SIG-M5 (cell line): ENCODE measurements at regions not wholly inside any gene's neighbourhood (a gene's known extent, or its start where the extent isn't known, plus 50 kb on each side); places are given as distances from the start of the nearest gene placed in this dataset.
"Not testable (repeated sequence)": the region's sequence is repeated elsewhere in the genome, so short reads cannot be mapped to it uniquely, and the experiment has no call there.

Source experiments
- DNase-seq: peaks from one replicate; lab custom pipeline; 2025; lab: John Stamatoyannopoulos, UW

DNA sequence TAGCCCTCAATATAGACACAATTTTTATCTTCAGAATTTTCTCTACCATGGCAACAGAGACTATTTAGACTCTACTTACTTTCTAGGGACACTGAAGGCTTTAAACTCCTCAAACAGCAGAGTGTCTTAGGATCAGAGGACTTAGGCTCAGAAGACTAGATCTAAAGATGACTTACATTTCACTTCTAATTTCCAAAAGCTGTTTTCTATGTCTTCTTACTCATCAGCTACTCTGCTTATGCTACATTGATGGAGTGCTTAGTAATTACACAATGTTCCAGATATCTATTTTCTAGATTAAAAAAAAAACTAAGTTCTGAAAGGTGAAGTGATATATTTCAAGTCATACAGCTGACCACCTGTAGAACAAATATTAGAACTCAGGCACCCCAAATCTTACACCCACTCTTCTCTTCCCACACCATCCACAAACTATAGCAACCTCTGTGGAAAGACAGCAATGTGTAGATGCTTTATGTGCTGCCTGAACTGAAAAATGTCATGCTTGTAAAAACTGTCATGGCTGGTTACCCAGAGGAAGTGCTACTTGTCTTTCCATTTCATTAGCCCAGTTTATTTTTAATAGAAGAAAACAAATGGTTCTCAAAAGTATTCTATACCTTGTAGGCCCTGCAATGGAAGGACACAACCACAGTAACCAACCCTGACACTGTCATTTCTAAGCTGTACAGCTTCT, 831.0 kb upstream of the ACVR2A start:
- DNase-seq, result no peak

DNA sequence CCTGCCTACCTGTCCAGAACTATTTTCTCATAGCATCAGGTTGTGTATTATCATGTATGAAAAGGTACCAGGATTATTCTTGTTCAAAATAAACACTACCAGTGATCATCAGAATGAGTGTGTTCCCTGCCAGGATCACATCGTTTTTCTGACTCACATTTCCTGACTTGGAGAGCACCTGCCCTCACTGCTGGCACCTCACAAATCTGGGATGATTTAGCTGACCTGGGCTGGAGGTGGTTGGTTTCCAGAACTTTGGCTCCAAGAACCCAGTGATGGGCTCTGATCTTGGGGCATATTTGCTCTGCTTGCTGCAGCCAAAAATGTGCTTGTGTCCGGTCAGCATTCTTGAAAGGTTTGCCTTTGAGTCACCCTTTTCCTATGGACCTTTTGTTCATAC, 836.3 kb upstream of the ACVR2A start:
- DNase-seq, result no peak

DNA sequence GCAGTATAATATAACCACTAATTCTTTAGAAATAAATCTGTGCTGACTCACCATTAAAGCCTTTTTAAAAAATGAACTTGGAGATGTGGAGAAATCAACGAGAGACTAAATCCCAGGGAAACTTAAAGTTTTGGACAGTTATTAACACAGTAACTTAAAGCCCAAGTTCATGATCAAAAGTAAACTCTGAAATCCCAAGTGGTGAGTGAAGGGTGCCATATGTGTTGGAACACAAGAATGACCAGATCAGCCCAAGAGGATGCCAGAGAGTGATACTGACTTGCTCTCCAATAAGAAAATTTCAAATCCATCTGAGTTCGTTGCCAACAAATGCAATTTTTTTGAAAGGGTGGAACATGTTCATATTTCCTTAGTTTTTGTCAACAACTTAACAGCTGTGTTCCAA, 838.1 kb upstream of the ACVR2A start:
- no peak for DNase-seq

DNA sequence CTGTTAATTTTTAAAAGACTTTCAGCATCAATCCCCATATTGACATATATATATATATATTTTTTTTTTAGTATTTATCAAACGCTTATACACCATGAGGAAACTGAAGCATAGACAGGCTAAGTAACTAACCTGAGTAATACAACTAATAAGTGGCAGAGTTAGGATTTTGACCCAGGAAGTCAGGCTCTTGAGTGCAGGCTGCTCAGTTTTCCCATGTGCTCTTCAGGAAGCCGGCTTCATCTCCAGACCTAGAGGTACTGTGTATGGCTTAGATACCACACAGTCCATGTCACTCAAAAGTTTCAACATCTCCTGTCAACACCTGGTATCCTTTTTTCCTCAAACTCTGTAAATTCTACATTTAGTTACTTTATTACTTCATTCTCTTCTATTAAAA, 841.7 kb upstream of the ACVR2A start:
- no peak for DNase-seq

DNA sequence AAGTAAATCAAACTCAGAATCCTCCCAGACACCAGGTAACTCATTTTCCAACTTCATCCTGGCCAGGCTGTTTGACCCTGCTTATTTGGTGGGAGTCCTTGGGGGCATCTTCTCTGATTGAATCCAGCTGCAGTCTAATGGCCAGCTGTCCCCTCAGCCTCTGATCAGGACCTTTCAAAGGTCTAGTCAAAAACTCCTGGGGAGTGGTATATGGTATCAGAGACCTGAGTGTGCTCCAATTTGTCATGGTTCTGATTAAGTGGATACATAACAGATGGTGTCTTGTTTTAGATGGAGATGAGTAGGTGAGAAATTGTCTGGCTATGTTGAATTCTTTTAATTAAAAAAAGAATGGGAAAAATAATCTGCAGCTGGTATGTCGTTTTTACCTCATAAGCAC, 842.6 kb upstream of the ACVR2A start:
- no peak for DNase-seq

DNA sequence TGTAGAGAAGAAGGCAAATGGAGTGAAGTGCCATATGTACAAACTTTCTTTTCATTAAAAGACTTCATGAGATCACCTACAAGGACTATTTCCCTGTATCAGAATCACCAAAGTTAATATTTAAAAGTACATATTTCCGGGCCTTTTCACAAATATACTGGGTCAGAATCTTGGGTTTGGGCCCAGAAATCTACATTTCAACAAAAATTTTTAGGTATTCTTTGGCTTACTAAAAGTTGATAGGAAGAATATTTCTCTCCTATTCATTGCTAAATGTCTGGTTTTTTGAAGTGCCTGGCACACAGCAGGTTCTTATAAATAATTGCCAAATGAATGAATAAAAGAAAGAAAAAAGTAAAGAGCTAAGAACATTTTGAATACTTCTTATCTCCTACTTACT, 843.8 kb upstream of the ACVR2A start:
- DNase-seq, result no peak

DNA sequence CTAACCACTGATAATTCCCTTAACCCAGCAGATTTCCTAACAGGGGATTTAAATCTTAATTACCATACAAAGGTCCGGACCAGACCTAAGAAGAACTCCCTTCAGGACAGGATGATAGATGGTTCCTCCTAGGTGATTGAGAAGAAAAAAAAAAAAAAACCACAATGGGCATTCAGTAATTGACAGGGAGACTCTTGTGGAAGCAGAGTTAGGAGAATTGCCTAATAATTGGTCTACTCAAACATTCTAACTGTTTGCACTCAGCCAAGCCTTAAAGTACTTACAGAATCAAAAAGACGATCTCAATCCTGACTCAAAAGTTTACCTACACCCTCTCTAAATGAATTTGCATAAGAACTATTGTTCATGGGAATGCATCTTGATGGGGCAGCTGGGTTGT, 844.7 kb upstream of the ACVR2A start:
- DNase-seq, result not testable (repeated sequence)

DNA sequence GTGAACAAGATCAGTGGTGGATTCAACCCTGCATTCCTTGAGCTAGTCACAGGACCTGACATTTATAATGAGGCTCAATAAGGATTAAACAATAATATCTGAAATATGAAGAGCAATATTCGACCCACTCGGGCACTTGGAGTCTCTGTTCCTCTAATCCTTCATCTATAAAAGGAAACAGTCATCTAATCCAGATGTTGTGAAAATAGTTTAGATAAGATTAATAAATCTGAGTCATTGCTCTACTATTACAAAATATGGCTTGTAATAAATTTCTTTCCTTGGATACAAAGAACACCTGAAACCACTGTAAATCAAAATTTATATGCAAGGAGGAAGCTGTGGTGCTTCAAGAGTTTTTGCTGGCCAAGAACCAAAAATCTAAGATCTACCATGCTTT, 846.9 kb upstream of the ACVR2A start:
- no peak for DNase-seq

DNA sequence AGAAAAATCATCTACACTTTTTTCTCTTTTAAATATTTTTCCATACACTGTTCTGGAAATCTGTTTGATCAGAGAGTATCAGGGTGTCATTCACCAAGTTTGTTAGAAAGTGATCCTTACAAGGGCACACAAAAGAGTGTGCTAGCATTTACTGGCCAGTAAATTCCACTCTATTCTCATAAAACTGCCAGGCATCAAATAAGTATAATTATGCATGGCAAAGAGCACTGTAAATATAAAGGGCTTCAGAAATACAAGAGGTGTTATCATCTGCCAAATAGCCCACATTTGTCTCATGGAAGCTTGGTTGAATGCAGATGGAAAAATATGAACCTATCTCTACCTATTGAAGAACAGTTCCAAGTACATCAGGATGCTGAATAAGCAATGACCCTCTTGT, 847.3 kb upstream of the ACVR2A start:
- no peak for DNase-seq

DNA sequence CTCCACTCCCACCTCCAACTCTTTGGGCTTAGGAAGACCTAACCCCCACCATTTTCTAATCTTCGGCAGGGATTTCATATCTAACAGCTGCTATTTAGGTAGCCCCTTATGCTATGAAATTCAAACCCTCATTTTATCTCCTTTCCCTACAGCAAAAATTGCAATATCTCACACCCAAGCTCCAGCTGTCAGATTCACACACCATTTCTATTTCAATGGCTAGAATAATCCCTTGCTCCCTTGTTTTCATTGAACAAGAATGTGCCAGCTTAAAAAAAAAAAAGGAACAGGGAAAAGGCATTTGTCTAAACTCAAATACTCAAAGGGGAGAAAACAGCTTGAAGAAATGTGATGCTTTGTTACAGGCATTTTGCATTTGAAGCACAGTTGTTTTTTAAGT, 850.6 kb upstream of the ACVR2A start:
- no peak for DNase-seq

DNA sequence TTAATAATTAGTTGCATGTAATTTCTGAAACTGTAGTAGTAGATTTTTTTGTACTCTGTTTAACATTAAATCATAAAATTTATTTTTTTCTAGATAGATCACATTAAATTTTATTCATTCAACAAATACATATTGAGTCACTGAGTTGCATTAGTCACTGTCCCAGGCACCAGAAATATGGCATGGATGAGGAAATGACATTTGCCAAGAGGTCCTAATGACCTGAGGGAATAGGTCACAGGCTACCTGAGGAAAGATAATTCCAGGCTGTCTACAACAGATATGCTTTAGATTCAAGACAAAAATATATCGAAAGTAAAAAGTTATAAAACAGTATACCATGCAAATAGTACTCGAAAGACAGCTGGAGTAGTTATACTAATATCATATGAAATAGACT, 852.4 kb upstream of the ACVR2A start:
- no peak for DNase-seq

DNA sequence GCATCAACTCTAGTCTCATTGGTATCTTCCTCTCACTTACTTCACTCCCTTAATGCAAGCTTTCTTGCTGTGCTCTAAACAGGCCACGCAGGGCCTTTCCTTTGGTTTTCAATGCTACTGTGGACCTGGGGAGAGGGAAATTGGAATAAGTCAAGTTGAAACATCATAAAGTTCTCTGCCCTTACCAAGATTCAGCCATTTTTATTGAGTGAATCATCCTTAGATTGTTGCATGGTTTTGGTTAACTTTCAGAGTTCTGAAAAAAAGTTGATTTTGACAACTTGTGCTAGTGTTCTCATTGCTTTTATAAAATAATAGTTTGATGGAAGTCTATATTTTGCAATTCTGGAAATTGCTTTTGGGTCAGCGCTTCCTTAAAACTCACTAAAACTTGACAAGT, 852.8 kb upstream of the ACVR2A start:
- no peak for DNase-seq

DNA sequence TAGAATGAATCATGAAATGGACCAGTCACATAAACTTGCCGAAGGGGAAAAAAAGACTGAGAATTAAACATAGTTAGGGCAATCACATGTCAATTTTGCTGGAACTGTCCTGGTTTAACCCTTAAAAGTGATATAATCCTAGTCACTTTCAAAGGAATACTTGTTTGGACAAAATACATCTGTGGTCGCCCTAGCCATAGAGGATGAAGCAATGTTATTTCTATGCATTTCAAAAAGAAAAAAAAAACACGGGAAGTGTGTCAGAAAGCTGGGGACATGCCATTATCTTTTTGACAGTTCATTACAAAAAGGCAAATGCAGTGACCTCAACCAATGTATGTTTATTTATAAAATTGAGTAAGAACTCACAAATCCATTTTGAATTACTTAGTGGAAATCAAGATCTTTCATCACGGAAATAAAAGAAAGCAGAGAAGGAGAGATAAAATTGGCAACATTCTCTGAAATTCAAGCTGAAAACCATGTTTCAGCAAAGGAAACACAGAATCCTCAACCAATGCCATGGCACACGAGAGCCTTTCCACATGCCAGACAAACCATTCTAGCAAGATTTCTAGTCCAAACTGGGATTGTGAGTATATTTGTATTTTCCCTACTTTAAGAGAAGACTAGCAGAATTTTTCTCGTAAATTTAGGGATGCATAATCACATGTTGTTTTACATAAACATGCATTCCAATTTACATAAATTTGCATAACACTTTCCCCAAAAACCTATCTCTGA, 854.3 kb upstream of the ACVR2A start:
- DNase-seq, result no peak

DNA sequence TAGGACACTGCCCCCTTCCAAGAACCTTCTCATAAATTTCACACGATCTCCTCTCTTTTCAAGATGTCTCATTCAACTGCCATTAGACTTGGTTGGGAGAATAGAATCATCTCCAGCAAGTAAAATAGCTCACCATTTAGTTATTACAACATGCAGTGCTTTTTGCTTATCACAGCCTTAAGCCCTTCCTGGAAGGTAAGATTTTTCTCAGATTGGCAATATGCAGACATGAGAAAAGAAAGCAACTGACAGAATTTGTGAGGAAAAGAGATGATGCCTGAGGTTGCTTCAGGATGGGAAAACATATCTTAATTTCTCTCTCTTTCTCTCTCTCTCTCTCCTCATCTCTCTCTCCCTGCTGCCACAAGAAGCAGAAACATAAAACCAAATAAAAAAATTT, 855.1 kb upstream of the ACVR2A start:
- DNase-seq, result no peak

DNA sequence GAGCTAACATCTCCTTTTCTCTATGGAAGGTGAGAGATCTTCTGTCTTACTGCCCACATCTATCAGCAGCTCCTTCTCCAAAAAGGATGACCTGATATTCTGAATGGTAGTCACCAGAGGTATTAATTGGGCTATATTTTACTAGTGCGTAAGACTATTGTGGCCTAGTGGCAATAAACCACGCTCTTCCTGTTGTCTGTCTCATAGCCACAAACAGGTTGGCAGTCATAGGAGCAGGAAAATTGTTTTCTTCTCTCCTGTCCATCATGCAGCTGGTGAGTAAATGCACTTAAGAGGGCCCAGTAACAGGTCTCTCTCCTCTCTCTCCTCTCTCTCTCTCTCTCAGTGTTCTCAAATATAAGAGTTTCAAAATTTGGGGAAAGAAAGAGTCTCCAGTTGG, 856.8 kb upstream of the ACVR2A start:
- no peak for DNase-seq

DNA sequence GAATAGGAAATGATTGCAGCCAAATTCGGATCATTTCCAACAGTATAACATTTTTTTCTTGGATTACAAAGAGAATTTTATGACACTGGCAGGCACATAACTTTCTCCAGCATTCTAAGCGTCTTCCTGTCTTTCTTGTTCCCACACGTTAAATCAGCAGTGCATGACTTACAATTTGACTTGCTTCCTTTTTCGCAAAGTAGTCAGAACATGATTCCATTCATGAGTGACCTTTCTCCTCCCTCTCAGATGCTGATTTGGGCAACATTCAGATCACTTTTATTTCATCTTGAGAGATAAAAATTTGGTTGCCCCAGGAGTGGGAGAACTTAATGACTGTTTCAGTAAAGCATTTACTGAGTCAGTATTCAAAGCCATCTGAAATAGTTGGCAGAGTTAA, 858.7 kb upstream of the ACVR2A start:
- DNase-seq, result no peak

DNA sequence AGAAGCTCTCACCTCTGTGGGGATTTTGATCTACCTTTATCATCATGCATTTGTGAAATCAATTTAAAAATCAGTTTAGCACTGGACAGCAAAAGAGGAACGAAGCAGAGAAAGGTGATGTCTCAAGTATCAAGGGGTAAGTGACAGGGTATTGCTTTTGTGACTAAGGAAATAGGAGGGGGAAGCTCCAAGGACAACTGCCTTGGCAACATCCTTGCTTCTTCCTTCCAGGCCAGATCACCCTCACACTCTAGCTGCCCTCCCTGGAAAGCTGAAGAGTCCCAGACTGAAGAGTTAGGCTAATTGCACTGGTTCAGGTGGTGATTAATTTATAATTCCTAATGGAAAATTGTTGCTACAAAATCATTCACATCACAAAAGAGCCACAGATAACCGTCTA, 859.1 kb upstream of the ACVR2A start:
- DNase-seq, result no peak

DNA sequence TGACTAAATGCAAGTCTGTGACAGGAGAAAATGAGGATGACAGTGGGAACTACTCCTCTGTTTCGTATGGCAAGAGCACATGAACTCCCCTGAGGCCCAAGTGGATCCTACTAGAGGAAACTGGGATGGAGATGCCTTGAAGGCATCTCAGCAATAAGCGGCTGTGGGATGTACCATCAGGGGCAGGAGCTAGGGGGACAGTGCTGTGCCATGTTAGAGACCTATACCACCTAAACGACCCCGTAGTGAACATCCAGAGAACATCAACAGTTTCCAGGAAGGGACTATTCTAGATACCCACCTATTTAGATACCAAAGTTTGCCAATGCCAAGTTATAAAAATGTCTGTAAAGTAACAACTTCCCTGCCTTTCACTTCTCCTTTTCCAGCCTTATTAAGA, 860.8 kb upstream of the ACVR2A start:
- DNase-seq, result no peak

DNA sequence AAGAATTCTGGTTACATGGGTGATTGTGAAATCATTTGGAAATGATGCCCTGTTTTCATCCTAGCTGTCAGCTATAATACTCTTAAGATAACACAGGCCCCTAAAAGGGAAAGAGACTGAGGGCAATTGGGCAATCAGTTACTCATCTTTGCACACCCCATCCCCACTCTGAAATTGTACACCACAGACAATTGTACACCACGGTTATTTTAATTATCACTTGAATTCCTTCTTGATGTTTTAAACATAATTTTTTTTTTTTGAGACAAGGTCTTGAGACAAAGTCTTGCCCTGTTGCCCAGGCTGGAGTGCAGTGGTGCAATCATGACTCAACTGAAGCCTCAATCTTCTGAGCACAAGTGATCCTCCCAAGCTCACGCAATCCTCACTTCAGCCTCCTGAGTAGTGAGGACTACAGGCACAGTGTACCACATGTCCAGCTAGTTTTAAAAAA, 862.4 kb upstream of the ACVR2A start:
- DNase-seq, result no peak

DNA sequence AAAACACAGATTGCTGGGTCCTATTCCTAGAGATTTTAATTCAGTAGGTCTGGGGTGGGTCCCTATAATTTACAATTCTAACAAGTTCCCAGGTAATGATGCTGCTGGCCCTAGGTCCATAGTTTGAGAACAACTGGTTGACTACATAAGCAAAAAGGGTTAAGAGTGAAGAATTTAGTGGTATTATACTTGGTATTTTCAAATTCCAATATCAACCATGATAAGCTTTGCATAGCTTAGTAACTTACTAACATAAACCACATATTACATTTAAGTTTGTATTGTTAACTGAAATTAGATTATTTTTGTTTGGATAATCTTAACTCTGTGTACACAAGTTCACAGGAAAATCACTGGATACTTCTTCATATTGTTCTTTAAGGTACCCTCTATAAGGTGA, 862.9 kb upstream of the ACVR2A start:
- DNase-seq, result no peak

DNA sequence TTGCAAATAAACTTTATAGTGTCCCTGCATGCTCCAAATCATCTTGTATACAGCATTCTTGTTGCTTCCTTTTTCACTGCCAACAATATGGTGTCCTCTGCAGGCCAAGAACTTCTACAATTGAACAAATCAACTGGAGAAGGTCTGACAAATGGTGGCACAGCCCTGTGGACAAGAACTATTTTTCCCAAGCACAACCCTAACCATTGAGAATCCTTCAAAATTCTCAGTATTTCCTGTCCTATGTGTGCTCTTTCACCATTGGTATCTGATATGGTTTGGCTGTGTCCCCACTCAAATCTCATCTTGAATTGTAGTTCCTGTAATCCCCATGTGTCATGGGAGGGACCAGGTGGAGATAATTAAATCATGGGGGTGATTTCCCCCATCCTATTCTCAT, 865.1 kb upstream of the ACVR2A start:
- no peak for DNase-seq

DNA sequence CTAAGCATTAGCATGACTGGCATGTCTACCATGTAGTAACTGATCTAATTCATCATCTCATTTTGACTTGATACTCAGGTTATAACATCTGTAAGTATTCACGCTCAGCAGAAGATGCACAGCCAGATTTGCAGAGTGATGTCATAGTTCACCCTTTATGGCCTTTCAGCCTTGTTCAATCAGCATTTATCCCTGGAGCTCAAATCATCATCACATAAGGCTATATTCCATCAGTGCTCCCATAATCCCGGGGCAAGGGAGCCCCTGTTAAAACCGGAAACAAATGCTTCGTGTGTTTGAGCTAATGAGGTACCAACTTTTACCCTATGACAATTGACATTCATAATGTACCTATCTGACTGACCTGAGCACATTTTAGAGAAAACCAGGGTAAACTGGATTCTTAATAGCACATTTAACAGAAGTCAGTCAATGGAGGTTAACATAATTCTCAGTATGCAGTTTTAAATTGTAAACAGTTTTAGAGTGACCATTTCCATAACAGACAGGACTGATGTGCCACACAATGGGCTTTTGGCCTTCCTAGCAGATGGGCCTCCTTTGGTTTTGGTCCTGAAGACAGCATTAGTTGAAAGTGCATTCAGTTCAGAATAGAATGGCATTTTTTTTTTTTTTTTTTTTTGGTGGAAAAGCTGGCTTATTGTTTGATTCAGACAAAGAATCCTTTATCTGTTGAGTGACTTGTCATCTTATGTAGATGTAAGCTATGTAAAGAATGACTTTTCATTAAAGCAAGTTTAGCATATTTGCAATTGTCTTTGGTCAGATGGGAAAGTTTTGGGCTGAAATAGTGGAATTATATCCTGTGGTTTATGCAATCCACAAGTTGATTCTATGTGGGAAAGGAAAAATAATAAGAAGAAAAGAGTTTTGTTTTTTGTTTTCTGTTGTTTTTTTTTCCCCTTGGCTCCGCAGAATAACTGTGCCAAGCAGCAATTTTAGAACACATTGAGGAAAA, 866.0 kb upstream of the ACVR2A start:
- no peak for DNase-seq

DNA sequence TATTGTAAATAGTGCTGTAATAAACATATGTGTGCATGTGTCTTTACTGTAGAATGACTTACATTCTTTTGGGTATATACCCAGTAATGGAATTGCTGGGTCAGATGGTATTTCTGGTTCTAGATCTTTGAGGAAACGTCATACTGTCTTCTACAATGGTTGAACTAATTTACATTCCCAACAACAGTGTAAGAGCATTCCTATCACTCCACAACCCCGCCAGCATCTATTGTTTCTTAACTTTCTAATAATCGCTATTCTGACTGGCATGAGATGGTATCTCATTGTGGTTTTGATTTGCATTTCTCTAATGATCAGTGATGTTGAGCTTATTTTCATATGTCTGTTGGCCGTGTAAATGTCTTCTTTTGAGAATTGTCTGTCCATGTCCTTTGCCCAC, 873.8 kb upstream of the ACVR2A start:
- DNase-seq, result not testable (repeated sequence)
